Caco-2 (cell line): ENCODE measurements at regions not wholly inside any gene's neighbourhood (a gene's known extent, or its start where the extent isn't known, plus 50 kb on each side); places are given as distances from the start of the nearest gene placed in this dataset.

Experiments used
- BruUV-seq: library from RNA; stranded (reverse); fragments of 400-500 nt; replicated peaks from 2 replicates; lab custom pipeline; 2021; lab: Mats Ljungman, UMichigan
- CTCF ChIA-PET: fragments of 300-600 bp; sonication (Branson Sonifier 250); formaldehyde crosslinking; loops from one replicate; lab custom pipeline; 2022; ENCODE audit warnings: antibody characterized with exemption; lab: Charles Lee
- POLR2A ChIA-PET: fragments of 300-600 bp; sonication (Branson Sonifier 250); formaldehyde crosslinking; loops from one replicate; lab custom pipeline; 2022; ENCODE audit warnings: antibody characterized with exemption; lab: Charles Lee
- DNase-seq, 2 experiments: peaks; one replicate each; pipeline versions ENCODE4 v3.0.0 to v3.0.0-alpha.2; 2020 to 2022
- H3K27me3 ChIP-seq: replicated peaks from 2 replicates; pipeline ENCODE4 v1.6.0; 2011; ENCODE audit warnings: low read length; ENCODE audit not compliant: control insufficient read depth, insufficient read depth
- H3K36me3 ChIP-seq: 2 replicates; pipeline ENCODE4 v1.5.1; 2011; ENCODE audit warnings: low read length; ENCODE audit not compliant: control insufficient read depth, insufficient read depth
- H3K4me1 ChIP-seq: fragments of 250-450 bp; sonication (Bioruptor Pico); 2 replicates; pipeline ENCODE4 v1.5.1; 2020; ENCODE audit warnings: mild to moderate bottlenecking
- H3K4me3 ChIP-seq: 2 replicates; pipeline ENCODE4 v1.5.1; 2011; ENCODE audit warnings: low read depth, mild to moderate bottlenecking, control low read depth, low read length
- H3K9me3 ChIP-seq: fragments of 250-450 bp; sonication (Bioruptor Pico); 2 replicates; pipeline ENCODE4 v1.5.1; 2020; ENCODE audit warnings: mild to moderate bottlenecking, moderate library complexity
- H3K27ac Mint-ChIP-seq: one replicate; pipeline ENCODE4 v1.8.0; 2022; ENCODE audit warnings: mixed read lengths; ENCODE audit not compliant: unreplicated experiment
- H3K27me3 Mint-ChIP-seq: one replicate; pipeline ENCODE4 v1.8.0; 2022; ENCODE audit warnings: mixed read lengths; ENCODE audit not compliant: insufficient read depth, unreplicated experiment
- H3K36me3 Mint-ChIP-seq: one replicate; pipeline ENCODE4 v1.8.0; 2022; ENCODE audit warnings: mild to moderate bottlenecking, mixed read lengths; ENCODE audit not compliant: insufficient read depth, unreplicated experiment
- H3K4me1 Mint-ChIP-seq: one replicate; pipeline ENCODE4 v1.8.0; 2022; ENCODE audit warnings: low read depth, mixed read lengths; ENCODE audit not compliant: unreplicated experiment
- H3K4me3 Mint-ChIP-seq: one replicate; pipeline ENCODE4 v1.8.0; 2022; ENCODE audit warnings: mild to moderate bottlenecking, moderate library complexity, mixed read lengths; ENCODE audit not compliant: unreplicated experiment
- H3K9me3 Mint-ChIP-seq: one replicate; pipeline ENCODE4 v1.8.0; 2022; ENCODE audit warnings: mixed read lengths; ENCODE audit not compliant: unreplicated experiment
- CTCF ChIP-seq, 2 experiments: fragments of 200-600 bp in 1 of 2; IDR thresholded peaks; 1 replicate in 1 of 2; 2 replicates in 1 of 2; pipeline versions ENCODE4 v1.5.1 to v1.8.0; 2011 to 2022; ENCODE audit warnings: antibody characterized with exemption in 1 of 2, control low read depth in 1 of 2, inconsistent platforms in 1 of 2, low read depth in 1 of 2, low read length in 1 of 2, mild to moderate bottlenecking in 1 of 2, moderate library complexity in 1 of 2; ENCODE audit not compliant: insufficient read depth in 1 of 2, severe bottlenecking in 1 of 2, unreplicated experiment in 1 of 2
- intact Hi-C: fragments of 100-400 bp; cut with micrococcal nuclease; formaldehyde crosslinking; loops from one replicate; pipeline ENCODE4 v1.10.0; 2022; ENCODE audit not compliant: unreplicated experiment

- no TSS peak for BruUV-seq
Observed at GRCh38 chr3:5690904-5691532, 503.5 kb downstream of the EDEM1 start.

GRCh38 chr3:5692446-5692845 is 504.9 kb downstream of the EDEM1 start:
- POLR2A ChIA-PET, result no interaction called here
- Mint-ChIP-seq H3K9me3 (peaks cover 18% of the 10 kb centered on the region), H3K4me1 (no peaks in the 10 kb centered on the region), H3K4me3 (no peak overlapping the region), H3K27me3 (no peaks in the 10 kb centered on the region), H3K36me3 (peaks cover 5% of the 10 kb centered on the region), H3K27ac (no peak overlapping the region)
- H3K27me3 ChIP-seq, result no peaks in the 10 kb centered on the region; the same call in 1 of the 2 replicates
- H3K4me3 ChIP-seq, result no peak overlapping the region
- CTCF ChIA-PET, result no interaction called here
- H3K4me1 ChIP-seq, result no peaks in the 10 kb centered on the region
- no TSS peak for BruUV-seq
- TF ChIP-seq CTCF (IDR thresholded peaks at IDR 0.05; ENCODE audit: insufficient read depth in 1 of 2, low read depth in 1 of 2, low read length in 1 of 2, severe bottlenecking in 1 of 2, unreplicated experiment in 1 of 2), result no peak
- no peaks in the 10 kb centered on the region for H3K36me3 ChIP-seq
- no peaks in the 10 kb centered on the region for H3K9me3 ChIP-seq
- no peak for DNase-seq
- intact Hi-C loops, result no loop called here

More at GRCh38 chr3:5690904-5691532, 503.5 kb downstream of the EDEM1 start:
- Histone ChIP-seq H3K36me3 (no peaks in the 10 kb centered on the region), H3K9me3 (no peaks in the 10 kb centered on the region), H3K4me3 (no peak overlapping the region), H3K4me1 (no peaks in the 10 kb centered on the region), H3K27me3 (no peaks in the 10 kb centered on the region; the same call in 1 of the 2 replicates)
- H3K9me3 Mint-ChIP-seq, result peaks cover 15% of the 10 kb centered on the region
- no peak overlapping the region for H3K4me3 Mint-ChIP-seq
- ChIA-PET POLR2A (no interaction called here), CTCF (no interaction called here)
- intact Hi-C loops, result no loop called here
- H3K36me3 Mint-ChIP-seq, result peaks cover 5% of the 10 kb centered on the region
- H3K27ac Mint-ChIP-seq, result no peak overlapping the region
- H3K27me3 Mint-ChIP-seq, result no peaks in the 10 kb centered on the region
- TF ChIP-seq CTCF (IDR thresholded peaks at IDR 0.05; ENCODE audit: insufficient read depth in 1 of 2, low read depth in 1 of 2, low read length in 1 of 2, severe bottlenecking in 1 of 2, unreplicated experiment in 1 of 2), result no peak
- H3K4me1 Mint-ChIP-seq, result no peaks in the 10 kb centered on the region
- no peak for DNase-seq

- ChIA-PET CTCF (no interaction called here), POLR2A (no interaction called here)
- no peak overlapping the region for H3K4me3 Mint-ChIP-seq
- intact Hi-C loops, result no loop called here
- Histone ChIP-seq H3K4me1 (no peaks in the 10 kb centered on the region), H3K36me3 (no peaks in the 10 kb centered on the region), H3K9me3 (no peaks in the 10 kb centered on the region), H3K27me3 (no peaks in the 10 kb centered on the region), H3K4me3 (no peak overlapping the region)
- no peak for TF ChIP-seq CTCF (IDR thresholded peaks at IDR 0.05; ENCODE audit: insufficient read depth in 1 of 2, low read depth in 1 of 2, low read length in 1 of 2, severe bottlenecking in 1 of 2, unreplicated experiment in 1 of 2)
- H3K27me3 Mint-ChIP-seq, result no peaks in the 10 kb centered on the region
- no peak overlapping the region for H3K27ac Mint-ChIP-seq
- H3K9me3 Mint-ChIP-seq, result peaks cover 26% of the 10 kb centered on the region
- peaks cover 5% of the 10 kb centered on the region for H3K36me3 Mint-ChIP-seq
- no peaks in the 10 kb centered on the region for H3K4me1 Mint-ChIP-seq
- BruUV-seq, result no TSS peak
- DNase-seq, result no peak
Observed at GRCh38 chr3:5694266-5694665, 506.8 kb downstream of the EDEM1 start.
